A549 (cell line): ENCODE measurements at regions not wholly inside any gene's neighbourhood (a gene's known extent, or its start where the extent isn't known, plus 50 kb on each side); places are given as distances from the start of the nearest gene placed in this dataset.

Experiments used
- ATAC-seq, 2 experiments: fragments of 200-7000 bp in 1 of 2; fragments of >200 bp in 1 of 2; cut with Nextera tagmentation in 1 of 2; cut with Tn5 transposase in 1 of 2; 3 replicates each; pipeline versions ENCODE4 v1.8.0 to v1.9.1; 2018 to 2020; ENCODE audit warnings: mild to moderate bottlenecking in 1 of 2, moderate library complexity in 1 of 2
- CTCF ChIA-PET: fragments of 300-600 bp; sonication (Branson Sonifier 250); formaldehyde crosslinking; extraction: SDS; loops from one replicate; lab custom pipeline; 2021; ENCODE audit warnings: antibody characterized with exemption, inconsistent platforms; lab: Yijun Ruan, JAX
- POLR2A ChIA-PET: fragments of 350-600 bp; formaldehyde crosslinking; extraction: SDS; loops from one replicate; lab custom pipeline; 2021; ENCODE audit warnings: antibody characterized with exemption, inconsistent platforms; lab: Yijun Ruan, JAX
- DNase-seq, 2 experiments: peaks; one replicate each; pipeline versions ENCODE4 v3.0.0 to v3.0.0-alpha.2; 2011 to 2016; ENCODE audit warnings: low read depth in 1 of 2, low spot score in 1 of 2
- FAIRE-seq: peaks from 2 replicates; lab custom pipeline; 2011; peaks lifted over from hg19 to GRCh38; lab: Jason Lieb, UNC
- H3K27ac ChIP-seq, 2 experiments: fragments of >200 bp; sonication (Bioruptor Twin); formaldehyde crosslinking; 3 replicates each; pipeline ENCODE4 v1.5.1; 2016 to 2017
- H3K4me1 ChIP-seq: fragments of >200 bp; sonication (Bioruptor Twin); formaldehyde crosslinking; 3 replicates; pipeline ENCODE4 v1.6.1; 2016
- H3K4me2 ChIP-seq: fragments of >200 bp; sonication (Bioruptor Twin); formaldehyde crosslinking; 3 replicates; pipeline ENCODE4 v1.6.1; 2016
- H3K4me3 ChIP-seq: fragments of >200 bp; sonication (Bioruptor Twin); formaldehyde crosslinking; 3 replicates; pipeline ENCODE4 v1.5.1; 2016
- H3K9me3 ChIP-seq: fragments of >200 bp; sonication (Bioruptor Twin); formaldehyde crosslinking; 3 replicates; pipeline ENCODE4 v1.6.1; 2016
- ATOH8 ChIP-seq: fragments of 250-450 bp; sonication (Bioruptor Pico); IDR thresholded peaks from 2 replicates; pipeline ENCODE4 v1.5.0; 2020; ENCODE audit warnings: low read depth, mild to moderate bottlenecking, moderate library complexity
- BHLHE40 ChIP-seq: IDR thresholded peaks from 2 replicates; pipeline ENCODE4 v1.6.1; 2012; ENCODE audit warnings: low read depth, low read length, inconsistent platforms
- CBX2 ChIP-seq: fragments of 200-600 bp; sonication (generic); IDR thresholded peaks from 2 replicates; pipeline ENCODE4 v1.6.1; 2016; ENCODE audit warnings: low read depth, mild to moderate bottlenecking, borderline replicate concordance
- CHD2 ChIP-seq: fragments of 150-350 bp; IDR thresholded peaks from 2 replicates; pipeline ENCODE4 v1.6.1; 2014; ENCODE audit warnings: low read length; ENCODE audit not compliant: partially characterized antibody
- ELK1 ChIP-seq: fragments of 150-350 bp; IDR thresholded peaks from 2 replicates; pipeline ENCODE4 v1.6.1; 2014; ENCODE audit warnings: low read depth, mild to moderate bottlenecking, low read length
- EP300 ChIP-seq, 2 experiments: fragments of >200 bp; sonication (Bioruptor Twin); formaldehyde crosslinking; IDR thresholded peaks; 2 replicates in 1 of 2; 3 replicates in 1 of 2; pipeline ENCODE4 v1.6.1; 2016 to 2017
- FOSB ChIP-seq: fragments of 250-450 bp; sonication (Bioruptor Pico); IDR thresholded peaks from 2 replicates; pipeline ENCODE4 v1.5.0; 2020; ENCODE audit warnings: mild to moderate bottlenecking, moderate library complexity
- HDAC2 ChIP-seq: fragments of 200-600 bp; sonication (generic); IDR thresholded peaks from 2 replicates; pipeline ENCODE4 v1.6.1; 2016
- HEYL ChIP-seq: fragments of 250-450 bp; sonication (Bioruptor Pico); IDR thresholded peaks from 2 replicates; pipeline ENCODE4 v1.8.0; 2021; ENCODE audit warnings: mild to moderate bottlenecking, moderate library complexity
- HMGXB4 ChIP-seq: fragments of 250-450 bp; sonication (Bioruptor Pico); IDR thresholded peaks from 2 replicates; pipeline ENCODE4 v1.5.0; 2021; ENCODE audit warnings: mild to moderate bottlenecking, moderate library complexity, borderline replicate concordance
- HOXA7 ChIP-seq: fragments of 250-450 bp; sonication (Bioruptor Pico); IDR thresholded peaks from 2 replicates; pipeline ENCODE4 v1.5.0; 2020; ENCODE audit warnings: mild to moderate bottlenecking, moderate library complexity
- KDM1A ChIP-seq: fragments of 200-600 bp; sonication (generic); IDR thresholded peaks from 2 replicates; pipeline ENCODE4 v1.6.1; 2016; ENCODE audit warnings: low read depth, mild to moderate bottlenecking
- MAX ChIP-seq: IDR thresholded peaks from 2 replicates; pipeline ENCODE4 v1.6.1; 2012
- MYC ChIP-seq: IDR thresholded peaks from 2 replicates; pipeline ENCODE4 v1.6.1; 2012; ENCODE audit warnings: mild to moderate bottlenecking, inconsistent platforms, low read length, improper control_type of control experiment, borderline replicate concordance
- NFE2L2 ChIP-seq: fragments of 150-350 bp; conservative IDR thresholded peaks from 2 replicates; pipeline ENCODE4 v1.6.1; 2014; ENCODE audit warnings: low read length
- NPAS2 ChIP-seq: fragments of 250-450 bp; sonication (Bioruptor Pico); IDR thresholded peaks from 2 replicates; pipeline ENCODE4 v1.8.0; 2022; ENCODE audit warnings: mild to moderate bottlenecking, moderate library complexity, borderline replicate concordance
- POLR2A ChIP-seq: IDR thresholded peaks from 2 replicates; pipeline ENCODE4 v1.6.1; 2012; ENCODE audit warnings: mild to moderate bottlenecking, low read length
- RAD21 ChIP-seq, 2 experiments: fragments of >200 bp in 1 of 2; sonication (Bioruptor Twin) in 1 of 2; formaldehyde crosslinking in 1 of 2; IDR thresholded peaks in 1 of 2; conservative IDR thresholded peaks in 1 of 2; 2 replicates in 1 of 2; 3 replicates in 1 of 2; pipeline ENCODE4 v1.6.1; 2012 to 2018; ENCODE audit warnings: inconsistent platforms in 1 of 2
- REST ChIP-seq: fragments of 200-600 bp; sonication (generic); IDR thresholded peaks from 2 replicates; pipeline ENCODE4 v1.6.1; 2016; ENCODE audit warnings: antibody characterized with exemption, mild to moderate bottlenecking, moderate library complexity
- SMC3 ChIP-seq: fragments of >200 bp; sonication (Bioruptor Twin); formaldehyde crosslinking; IDR thresholded peaks from 3 replicates; pipeline ENCODE4 v1.6.1; 2018; ENCODE audit warnings: inconsistent platforms
- TFCP2L1 ChIP-seq: fragments of 250-450 bp; sonication (Bioruptor Pico); IDR thresholded peaks from 2 replicates; pipeline ENCODE4 v1.5.0; 2021; ENCODE audit warnings: mild to moderate bottlenecking
- ZC3H11A ChIP-seq: fragments of 450-650 bp; IDR thresholded peaks from 2 replicates; pipeline ENCODE4 v1.6.1; 2014; ENCODE audit warnings: antibody characterized with exemption, mild to moderate bottlenecking
- ZFP36 ChIP-seq: fragments of 450-650 bp; IDR thresholded peaks from 2 replicates; pipeline ENCODE4 v1.6.1; 2014; ENCODE audit warnings: borderline replicate concordance; ENCODE audit not compliant: partially characterized antibody
- ZNF302 ChIP-seq: fragments of 250-450 bp; sonication (Bioruptor Pico); IDR thresholded peaks from 2 replicates; pipeline ENCODE4 v1.9.0; 2021; ENCODE audit warnings: inconsistent platforms, mild to moderate bottlenecking, moderate library complexity
- WGBS: methylation state at CpG from one replicate; pipeline ENCODE4 v1.1.6; 2017; ENCODE audit errors: missing lambda C conversion rate; 5-methylcytosine and 5-hydroxymethylcytosine counted together

GRCh38 chr5:160957312-160957861 lies 105.4 kb upstream of the ATP10B start:
- 0% methylated on average over 1 of the region's 1 CpG for WGBS
- no peak overlapping the region for H3K4me3 ChIP-seq
- no peak overlapping the region for H3K27ac ChIP-seq
- CTCF ChIA-PET = no interaction called here
- no peak for TF ChIP-seq HDAC2
- TF ChIP-seq MYC = no peak
- no peak for TF ChIP-seq KDM1A
- TF ChIP-seq TFCP2L1 (CRISPR knock-in tag) = no peak
- no peak for TF ChIP-seq MAX
- TF ChIP-seq REST = no peak
- no peak for TF ChIP-seq ATOH8 (CRISPR knock-in tag)
- TF ChIP-seq ZNF302 (CRISPR knock-in tag) = no peak
- no peak for TF ChIP-seq CHD2
- no peak for TF ChIP-seq ZFP36
- TF ChIP-seq CBX2 = no peak
- TF ChIP-seq, all 56 proteins: peak for 0
- ATAC-seq (no peak), FAIRE-seq (no peak), DNase-seq (no peak)
- Histone ChIP-seq H3K4me1 (no peaks in the 10 kb centered on the region), H3K4me2 (no peak overlapping the region), H3K9me3 (no peaks in the 10 kb centered on the region)
- POLR2A ChIA-PET = no interaction called here

- no peak for FAIRE-seq
- H3K9me3 ChIP-seq = no peaks in the 10 kb centered on the region
These were observed 104.0 kb upstream of the ATP10B start for GRCh38 chr5:160956051-160956450.

More at GRCh38 chr5:160956051-160956450, 104.0 kb upstream of the ATP10B start:
- ATAC-seq = no peak
- ChIA-PET POLR2A (no interaction called here), CTCF (no interaction called here)
- WGBS = 0% methylated on average over 1 of the region's 1 CpG
- no peaks in the 10 kb centered on the region for H3K4me1 ChIP-seq
- no peak overlapping the region for H3K4me2 ChIP-seq
- TF ChIP-seq BHLHE40 = no peak
- no peak for TF ChIP-seq RAD21 (conservative IDR thresholded peaks at IDR 0.05 in 1 of 2, IDR thresholded peaks at IDR 0.05 in 1 of 2)
- TF ChIP-seq NPAS2 = no peak
- no peak for TF ChIP-seq FOSB (CRISPR knock-in tag)
- TF ChIP-seq SMC3 = no peak
- no peak for TF ChIP-seq HEYL (CRISPR knock-in tag)
- no peak for TF ChIP-seq HMGXB4 (CRISPR knock-in tag)
- TF ChIP-seq ZC3H11A = no peak
- TF ChIP-seq ATOH8 (CRISPR knock-in tag) = no peak
- TF ChIP-seq HOXA7 (CRISPR knock-in tag) = no peak
- no peak for TF ChIP-seq EP300 (IDR thresholded peaks at IDR 0.05)
- no peak for TF ChIP-seq POLR2A
- TF ChIP-seq ZNF302 (CRISPR knock-in tag) = no peak
- no peak for TF ChIP-seq HDAC2
- no peak for TF ChIP-seq ELK1
- no peak for TF ChIP-seq NFE2L2
- TF ChIP-seq, all 56 proteins: peak for 0
- H3K27ac ChIP-seq = no peak overlapping the region
- no peak for DNase-seq
- no peak overlapping the region for H3K4me3 ChIP-seq
